ENCODE measurements at regions not wholly inside any gene's neighbourhood (a gene's known extent, or its start where the extent isn't known, plus 50 kb on each side); places are given as distances from the start of the nearest gene placed in this dataset.
"Not testable (repeated sequence)": the region's sequence is repeated elsewhere in the genome, so short reads cannot be mapped to it uniquely, and the experiment has no call there.

- DNase-seq, result not testable (repeated sequence)
Observed at GRCh38 chr16:29309601-29310000, 96.9 kb downstream of the NPIPB11 start.

- DNase-seq, result no peak
Observed at GRCh38 chr16:29308644-29309546, 97.6 kb downstream of the NPIPB11 start.

GRCh38 chr16:29307598-29308507 is 98.7 kb downstream of the NPIPB11 start:
- no peak for DNase-seq

- no peak for DNase-seq
Observed at GRCh38 chr16:29306943-29307597, 99.4 kb downstream of the NPIPB11 start.

GRCh38 chr16:29306201-29306600 is 100.3 kb downstream of the NPIPB11 start:
- no peak for DNase-seq

- not testable (repeated sequence) for DNase-seq
Observed at GRCh38 chr16:29305018-29305417, 101.5 kb downstream of the NPIPB11 start.

- no peak for DNase-seq
Observed at GRCh38 chr16:29304251-29304650, 102.3 kb downstream of the NPIPB11 start.

- DNase-seq, result no peak
Observed at GRCh38 chr16:29303520-29303919, 103.0 kb downstream of the NPIPB11 start.

- no peak for DNase-seq
Observed at GRCh38 chr16:29302976-29303375, 103.5 kb downstream of the NPIPB11 start.

- not testable (repeated sequence) for DNase-seq
Observed at GRCh38 chr16:29302433-29302832, 104.1 kb downstream of the NPIPB11 start.

- DNase-seq, result not testable (repeated sequence)
Observed at GRCh38 chr16:29301662-29302285, 104.7 kb downstream of the NPIPB11 start.

GRCh38 chr16:29300541-29301535 is 105.7 kb downstream of the NPIPB11 start:
- not testable (repeated sequence) for DNase-seq

- not testable (repeated sequence) for DNase-seq
Observed at GRCh38 chr16:29300030-29300491, 106.5 kb downstream of the NPIPB11 start.

GRCh38 chr16:29298997-29299396 is 107.5 kb downstream of the NPIPB11 start:
- DNase-seq, result not testable (repeated sequence)

- DNase-seq, result not testable (repeated sequence)
Observed at GRCh38 chr16:29298307-29298706, 108.2 kb downstream of the NPIPB11 start.

GRCh38 chr16:29297809-29298177 is 108.7 kb downstream of the NPIPB11 start:
- not testable (repeated sequence) for DNase-seq

- DNase-seq, result not testable (repeated sequence)
Observed at GRCh38 chr16:29297144-29297808, 109.2 kb downstream of the NPIPB11 start.

- DNase-seq, result not testable (repeated sequence)
Observed at GRCh38 chr16:29296176-29296575, 110.3 kb downstream of the NPIPB11 start.

- DNase-seq, result not testable (repeated sequence)
Observed at GRCh38 chr16:29294951-29295795, 111.3 kb downstream of the NPIPB11 start.
